Hepatocyte (in vitro differentiated cells): ENCODE measurements at regions not wholly inside any gene's neighbourhood (a gene's known extent, or its start where the extent isn't known, plus 50 kb on each side); places are given as distances from the start of the nearest gene placed in this dataset.

Experiments used
- CTCF ChIP-seq: fragments of 200-600 bp; sonication (generic); IDR thresholded peaks from 2 replicates; pipeline ENCODE4 v1.5.1; 2016; ENCODE audit warnings: antibody characterized with exemption, mild to moderate bottlenecking; ENCODE audit not compliant: poor library complexity
- EZH2 ChIP-seq: fragments of 200-600 bp; sonication (generic); IDR thresholded peaks from 2 replicates; pipeline ENCODE4 v1.6.1; 2016; ENCODE audit warnings: antibody characterized with exemption, mild to moderate bottlenecking, borderline replicate concordance
- EZH2phosphoT487 ChIP-seq: fragments of 200-600 bp; sonication (generic); IDR thresholded peaks from one replicate; pipeline ENCODE4 v1.6.1; 2018; ENCODE audit warnings: antibody characterized with exemption, mild to moderate bottlenecking, low read depth, moderate library complexity; ENCODE audit not compliant: unreplicated experiment, severe bottlenecking

GRCh38 chr5:119968690-119969089 lies 339.3 kb downstream of the FAM170A start:
- TF ChIP-seq CTCF, result no peak
- no peak for TF ChIP-seq EZH2
- TF ChIP-seq EZH2phosphoT487, result no peak
